Esophagus squamous epithelium (tissue), 4 donors: ENCODE measurements at regions not wholly inside any gene's neighbourhood (a gene's known extent, or its start where the extent isn't known, plus 50 kb on each side); places are given as distances from the start of the nearest gene placed in this dataset.

Experiments used
- POLR2A ChIP-seq, 4 donors: fragments of 450-650 bp; IDR thresholded peaks; one replicate each; pipeline ENCODE4 v1.6.1; 2017; ENCODE audit warnings: antibody characterized with exemption in 4 of 4, mild to moderate bottlenecking in 4 of 4, moderate library complexity in 3 of 4
- TF ChIP-seq, protein P1 (sequence below), 6 experiments: fragments of 450-650 bp in 4 of 6; fragments of 200-600 bp in 2 of 6; sonication (generic) in 2 of 6; IDR thresholded peaks; one replicate each; pipeline ENCODE4 v1.5.1; 2016 to 2019; ENCODE audit warnings: antibody characterized with exemption in 6 of 6, mild to moderate bottlenecking in 4 of 6, moderate library complexity in 4 of 6

DNA sequence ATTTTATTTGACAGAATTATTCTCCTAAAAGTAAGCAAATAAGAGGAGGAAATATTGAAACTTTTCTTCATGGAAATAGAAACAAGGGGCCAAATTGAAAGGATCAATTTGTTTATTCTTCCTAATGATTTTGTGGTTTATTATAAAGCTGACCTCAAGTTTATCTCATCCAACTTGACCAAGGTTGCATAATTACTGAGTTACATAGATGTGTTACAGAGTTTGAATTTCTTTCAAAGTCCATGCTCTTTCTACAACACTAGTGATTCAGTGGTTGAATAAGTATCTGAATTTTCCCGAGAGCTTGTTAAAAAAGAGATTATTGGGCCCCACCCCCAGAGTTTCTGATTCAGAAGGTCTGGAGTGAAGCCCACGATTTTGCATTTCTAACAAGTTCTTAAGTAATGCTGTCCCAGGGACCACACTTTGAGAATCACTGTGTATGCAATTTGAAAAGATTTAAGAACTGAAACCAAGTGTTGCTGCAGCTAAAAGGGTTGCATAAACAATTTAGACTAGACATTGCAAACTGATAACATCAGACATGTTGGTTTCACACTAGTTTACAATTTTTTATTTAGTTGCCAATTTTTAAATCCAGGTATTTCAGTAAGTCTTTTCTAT, 485.7 kb upstream of the ANO5 start:
- TF ChIP-seq POLR2A (IDR thresholded peaks at IDR 0.05): no peak
- TF ChIP-seq, protein P1, sequence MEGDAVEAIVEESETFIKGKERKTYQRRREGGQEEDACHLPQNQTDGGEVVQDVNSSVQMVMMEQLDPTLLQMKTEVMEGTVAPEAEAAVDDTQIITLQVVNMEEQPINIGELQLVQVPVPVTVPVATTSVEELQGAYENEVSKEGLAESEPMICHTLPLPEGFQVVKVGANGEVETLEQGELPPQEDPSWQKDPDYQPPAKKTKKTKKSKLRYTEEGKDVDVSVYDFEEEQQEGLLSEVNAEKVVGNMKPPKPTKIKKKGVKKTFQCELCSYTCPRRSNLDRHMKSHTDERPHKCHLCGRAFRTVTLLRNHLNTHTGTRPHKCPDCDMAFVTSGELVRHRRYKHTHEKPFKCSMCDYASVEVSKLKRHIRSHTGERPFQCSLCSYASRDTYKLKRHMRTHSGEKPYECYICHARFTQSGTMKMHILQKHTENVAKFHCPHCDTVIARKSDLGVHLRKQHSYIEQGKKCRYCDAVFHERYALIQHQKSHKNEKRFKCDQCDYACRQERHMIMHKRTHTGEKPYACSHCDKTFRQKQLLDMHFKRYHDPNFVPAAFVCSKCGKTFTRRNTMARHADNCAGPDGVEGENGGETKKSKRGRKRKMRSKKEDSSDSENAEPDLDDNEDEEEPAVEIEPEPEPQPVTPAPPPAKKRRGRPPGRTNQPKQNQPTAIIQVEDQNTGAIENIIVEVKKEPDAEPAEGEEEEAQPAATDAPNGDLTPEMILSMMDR (IDR thresholded peaks at IDR 0.05): no peak
